ENCODE measurements at regions not wholly inside any gene's neighbourhood (a gene's known extent, or its start where the extent isn't known, plus 50 kb on each side); places are given as distances from the start of the nearest gene placed in this dataset.
A peak's percentile ranks its signal among the peaks of the same experiment; 100 is the strongest.
"Not testable (repeated sequence)": the region's sequence is repeated elsewhere in the genome, so short reads cannot be mapped to it uniquely, and the experiment has no call there.

GRCh38 chr3:180743813-180744590 is 64.7 kb upstream of the CCDC39 start:
- no peak for DNase-seq

- DNase-seq: no peak
Measured at GRCh38 chr3:180747805-180748361, 68.6 kb upstream of the CCDC39 start.

- DNase-seq: no peak
Measured at GRCh38 chr3:180749322-180749721, 70.0 kb upstream of the CCDC39 start.

GRCh38 chr3:180749796-180750195 is 70.5 kb upstream of the CCDC39 start:
- DNase-seq: no peak

GRCh38 chr3:180755556-180755955 is 76.3 kb upstream of the CCDC39 start:
- no peak for DNase-seq

GRCh38 chr3:180762866-180763265 is 83.6 kb upstream of the CCDC39 start:
- no peak for DNase-seq

GRCh38 chr3:180764481-180764880 is 85.2 kb upstream of the CCDC39 start:
- DNase-seq: no peak

GRCh38 chr3:180770639-180771038 is 91.3 kb upstream of the CCDC39 start:
- no peak for DNase-seq

GRCh38 chr3:180776433-180776832 is 97.1 kb upstream of the CCDC39 start:
- DNase-seq: no peak

GRCh38 chr3:180782195-180782984 is 103.1 kb upstream of the CCDC39 start:
- no peak for DNase-seq

- DNase-seq: not testable (repeated sequence)
Measured at GRCh38 chr3:180786227-180786626, 106.9 kb upstream of the CCDC39 start.

GRCh38 chr3:180789774-180790173 is 110.5 kb upstream of the CCDC39 start:
- no peak for DNase-seq

GRCh38 chr3:180798197-180798596 is 114.3 kb upstream of the FXR1 start:
- DNase-seq: no peak

- no peak for DNase-seq
Measured at GRCh38 chr3:180802837-180803236, 109.6 kb upstream of the FXR1 start.

GRCh38 chr3:180804916-180805315 is 107.6 kb upstream of the FXR1 start:
- DNase-seq: peak; percentile 40

GRCh38 chr3:180808823-180809575 is 103.5 kb upstream of the FXR1 start:
- no peak for DNase-seq

- DNase-seq: no peak
Measured at GRCh38 chr3:180820400-180820799, 92.1 kb upstream of the FXR1 start.

- no peak for DNase-seq
Measured at GRCh38 chr3:180825964-180826363, 86.5 kb upstream of the FXR1 start.

- no peak for DNase-seq
Measured at GRCh38 chr3:180827171-180827570, 85.3 kb upstream of the FXR1 start.

GRCh38 chr3:180828001-180828720 is 84.3 kb upstream of the FXR1 start:
- no peak for DNase-seq

GRCh38 chr3:180828723-180829408 is 83.6 kb upstream of the FXR1 start:
- DNase-seq: no peak
